OCI-LY7 (cell line): ENCODE measurements at regions not wholly inside any gene's neighbourhood (a gene's known extent, or its start where the extent isn't known, plus 50 kb on each side); places are given as distances from the start of the nearest gene placed in this dataset.

Source experiments
- BruUV-seq: library from RNA; stranded (reverse); fragments of 400-500 nt; replicated peaks from 2 replicates; lab custom pipeline; 2021; lab: Mats Ljungman, UMichigan
- CTCF ChIA-PET: fragments of 300-600 bp; sonication (Branson Sonifier 250); formaldehyde crosslinking; loops from one replicate; lab custom pipeline; 2022; ENCODE audit warnings: antibody characterized with exemption; ENCODE audit not compliant: unreplicated experiment; lab: Charles Lee
- POLR2A ChIA-PET: fragments of 300-600 bp; sonication (Branson Sonifier 250); formaldehyde crosslinking; loops from one replicate; lab custom pipeline; 2022; ENCODE audit warnings: antibody characterized with exemption; lab: Charles Lee
- DNase-seq: peaks from one replicate; pipeline ENCODE4 v3.0.0-alpha.2; 2015; ENCODE audit warnings: low spot score
- H2AFZ ChIP-seq: fragments of 200-600 bp; sonication (generic), shearing (Covaris generic); 2 replicates; pipeline ENCODE4 v1.6.1; 2014; ENCODE audit warnings: mild to moderate bottlenecking, antibody characterized with exemption, low read length, moderate library complexity
- H3K27ac ChIP-seq: fragments of 200-600 bp; sonication (generic); 2 replicates; pipeline ENCODE4 v1.5.1; 2014; ENCODE audit warnings: mixed run types, low read depth, mild to moderate bottlenecking, moderate library complexity, low read length, inconsistent platforms; ENCODE audit not compliant: poor library complexity, severe bottlenecking
- H3K36me3 ChIP-seq: fragments of 200-600 bp; sonication (generic); 2 replicates; pipeline ENCODE4 v1.6.1; 2014; ENCODE audit warnings: mild to moderate bottlenecking, antibody characterized with exemption, low read length, moderate library complexity, mixed read lengths; ENCODE audit not compliant: insufficient read depth
- H3K4me1 ChIP-seq: fragments of 200-600 bp; sonication (generic); 2 replicates; pipeline ENCODE4 v1.5.1; 2014; ENCODE audit warnings: mild to moderate bottlenecking, low read length; ENCODE audit not compliant: insufficient read depth, poor library complexity, severe bottlenecking
- H3K4me2 ChIP-seq: fragments of 200-600 bp; sonication (generic); 2 replicates; pipeline ENCODE4 v1.6.1; 2014; ENCODE audit warnings: mild to moderate bottlenecking, low read length
- H3K4me3 ChIP-seq: fragments of 200-600 bp; sonication (generic); 2 replicates; pipeline ENCODE4 v1.5.1; 2014; ENCODE audit warnings: mild to moderate bottlenecking, low read depth, low read length; ENCODE audit not compliant: poor library complexity, severe bottlenecking
- H3K79me2 ChIP-seq: fragments of 200-600 bp; sonication (generic); 2 replicates; pipeline ENCODE4 v1.6.1; 2016; ENCODE audit warnings: low read depth, mild to moderate bottlenecking, low read length, moderate library complexity, mixed read lengths; ENCODE audit not compliant: insufficient read depth
- H3K9me2 ChIP-seq: fragments of 200-600 bp; sonication (generic); 2 replicates; pipeline ENCODE4 v1.6.1; 2016; ENCODE audit warnings: mild to moderate bottlenecking, low read length, mixed read lengths; ENCODE audit not compliant: insufficient read depth
- H3K9me3 ChIP-seq: fragments of 200-600 bp; sonication (generic); 2 replicates; pipeline ENCODE4 v1.6.1; 2014; ENCODE audit warnings: mild to moderate bottlenecking, mixed run types, low read length, mixed read lengths
- H4K20me1 ChIP-seq: fragments of 200-600 bp; sonication (generic); 2 replicates; pipeline ENCODE4 v1.6.1; 2014; ENCODE audit warnings: mild to moderate bottlenecking, antibody characterized with exemption, low read length, moderate library complexity, mixed read lengths; ENCODE audit not compliant: insufficient read depth
- EZH2phosphoT487 ChIP-seq: fragments of 200-600 bp; sonication (generic); IDR thresholded peaks from 2 replicates; pipeline ENCODE4 v1.6.1; 2018; ENCODE audit warnings: low read depth, borderline replicate concordance, mild to moderate bottlenecking, mixed run types, antibody characterized with exemption, low read length, moderate library complexity, mixed read lengths
- intact Hi-C: fragments of 100-400 bp; cut with micrococcal nuclease; formaldehyde crosslinking; loops from one replicate; pipeline ENCODE4 v1.10.0; 2022; ENCODE audit not compliant: unreplicated experiment
- TF ChIP-seq, protein P1 (sequence below): fragments of 200-600 bp; sonication (generic); conservative IDR thresholded peaks from 2 replicates; pipeline ENCODE4 v1.5.1; 2014; ENCODE audit warnings: mild to moderate bottlenecking, antibody characterized with exemption, low read length, moderate library complexity, mixed read lengths

DNA sequence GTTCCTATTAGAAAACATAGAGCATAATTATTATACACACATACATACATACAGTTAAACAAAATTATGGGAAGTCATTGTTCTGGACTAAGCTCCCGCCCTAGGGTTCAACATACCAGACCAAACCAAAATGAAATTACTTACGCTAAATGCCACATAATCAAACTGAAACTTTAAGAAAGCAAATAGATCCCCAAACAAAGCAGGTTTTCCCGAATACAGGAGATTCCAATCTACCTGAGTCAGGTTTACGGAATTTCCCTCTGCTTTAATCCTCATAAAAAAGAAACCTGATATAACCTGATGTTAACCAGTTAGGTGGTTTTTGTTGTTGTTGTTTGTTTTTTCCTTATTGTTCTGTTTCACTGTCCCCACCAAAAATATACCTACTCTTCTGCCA, 1886.9 kb downstream of the NCAM2 start:
- Histone ChIP-seq H3K4me1 (no peaks in the 10 kb centered on the region), H3K9me3 (0 out of 2 replicates have a peak, but pooled peaks cover 7% of the 10 kb centered on the region), H3K4me3 (no peak overlapping the region), H3K79me2 (no peaks in the 10 kb centered on the region), H3K36me3 (no peaks in the 10 kb centered on the region), H2AFZ (no peak overlapping the region), H3K9me2 (no peaks in the 10 kb centered on the region), H4K20me1 (no peaks in the 10 kb centered on the region), H3K27ac (no peak overlapping the region), H3K4me2 (no peak overlapping the region)
- intact Hi-C loops = no loop called here
- ChIA-PET CTCF (no interaction called here), POLR2A (interaction anchor here (0.6 to 0.7 kb wide), 2 partner anchors 25 to 144 kb away, joined by 4 to 7 read pairs; no protein-coding TSS in a partner anchor)
- no peak for DNase-seq
- BruUV-seq = no TSS peak
- TF ChIP-seq EZH2phosphoT487 = no peak
- TF ChIP-seq, protein P1, sequence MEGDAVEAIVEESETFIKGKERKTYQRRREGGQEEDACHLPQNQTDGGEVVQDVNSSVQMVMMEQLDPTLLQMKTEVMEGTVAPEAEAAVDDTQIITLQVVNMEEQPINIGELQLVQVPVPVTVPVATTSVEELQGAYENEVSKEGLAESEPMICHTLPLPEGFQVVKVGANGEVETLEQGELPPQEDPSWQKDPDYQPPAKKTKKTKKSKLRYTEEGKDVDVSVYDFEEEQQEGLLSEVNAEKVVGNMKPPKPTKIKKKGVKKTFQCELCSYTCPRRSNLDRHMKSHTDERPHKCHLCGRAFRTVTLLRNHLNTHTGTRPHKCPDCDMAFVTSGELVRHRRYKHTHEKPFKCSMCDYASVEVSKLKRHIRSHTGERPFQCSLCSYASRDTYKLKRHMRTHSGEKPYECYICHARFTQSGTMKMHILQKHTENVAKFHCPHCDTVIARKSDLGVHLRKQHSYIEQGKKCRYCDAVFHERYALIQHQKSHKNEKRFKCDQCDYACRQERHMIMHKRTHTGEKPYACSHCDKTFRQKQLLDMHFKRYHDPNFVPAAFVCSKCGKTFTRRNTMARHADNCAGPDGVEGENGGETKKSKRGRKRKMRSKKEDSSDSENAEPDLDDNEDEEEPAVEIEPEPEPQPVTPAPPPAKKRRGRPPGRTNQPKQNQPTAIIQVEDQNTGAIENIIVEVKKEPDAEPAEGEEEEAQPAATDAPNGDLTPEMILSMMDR = no peak

DNA sequence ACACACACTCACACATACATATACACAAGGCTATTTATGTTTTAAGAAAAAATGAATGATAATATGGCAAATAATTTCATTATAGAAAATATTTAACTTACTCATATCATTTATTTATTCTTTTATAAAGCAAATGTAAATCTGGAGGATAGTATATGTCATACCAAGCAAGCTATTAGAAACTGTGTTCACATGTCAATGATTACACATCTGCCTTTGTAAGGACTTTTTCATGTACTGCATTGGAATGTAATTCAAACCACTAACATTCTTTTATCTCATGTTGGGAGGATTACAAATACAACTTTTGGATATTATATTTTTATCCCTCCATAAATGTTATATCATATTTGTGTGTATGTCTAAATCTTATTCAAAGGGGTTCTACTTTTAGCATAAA, 1887.4 kb downstream of the NCAM2 start:
- Histone ChIP-seq H3K27ac (no peak overlapping the region), H3K79me2 (no peaks in the 10 kb centered on the region), H3K4me3 (no peak overlapping the region), H2AFZ (no peak overlapping the region), H4K20me1 (no peaks in the 10 kb centered on the region), H3K4me2 (no peak overlapping the region), H3K9me3 (0 out of 2 replicates have a peak, but pooled peaks cover 7% of the 10 kb centered on the region), H3K9me2 (no peaks in the 10 kb centered on the region), H3K4me1 (no peaks in the 10 kb centered on the region), H3K36me3 (no peaks in the 10 kb centered on the region)
- TF ChIP-seq, protein P1 = no peak
- TF ChIP-seq EZH2phosphoT487 = no peak
- BruUV-seq = no TSS peak
- CTCF ChIA-PET = no interaction called here
- POLR2A ChIA-PET = interaction anchor here (0.6 to 0.7 kb wide), 2 partner anchors 25 to 144 kb away, joined by 4 to 7 read pairs; no protein-coding TSS in a partner anchor
- intact Hi-C loops = no loop called here
- no peak for DNase-seq

DNA sequence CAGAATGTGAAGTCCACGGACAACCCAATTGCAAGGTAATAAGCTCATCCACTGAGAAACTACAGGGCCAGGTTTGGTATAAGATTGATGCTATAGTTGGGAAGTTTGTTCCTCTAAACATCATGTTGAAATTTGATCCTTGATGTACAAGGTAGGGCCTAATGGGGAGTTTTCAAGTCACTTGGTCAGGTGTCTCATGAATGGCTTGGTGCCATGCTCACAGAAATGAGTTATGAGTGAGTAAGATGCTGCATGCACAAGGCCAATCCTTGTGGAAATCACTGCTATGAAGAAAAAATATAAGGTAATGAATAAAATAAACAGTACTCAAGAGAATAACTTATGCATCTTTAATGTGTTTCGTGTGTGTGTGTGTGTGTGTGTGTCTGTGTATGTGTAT, 1891.2 kb downstream of the NCAM2 start:
- ChIA-PET CTCF (no interaction called here), POLR2A (interaction anchor here (0.6 kb wide), 1 partner anchor 12 kb away, joined by 3 read pairs; no protein-coding TSS in a partner anchor)
- H3K4me3 ChIP-seq = no peak overlapping the region
- no peaks in the 10 kb centered on the region for H4K20me1 ChIP-seq
- peaks cover 19% of the 10 kb centered on the region; the same call in 1 of the 2 replicates for H3K9me3 ChIP-seq
- intact Hi-C loops = no loop called here
- no peak overlapping the region for H3K4me2 ChIP-seq
- no peaks in the 10 kb centered on the region for H3K4me1 ChIP-seq
- no peak overlapping the region for H3K27ac ChIP-seq
- TF ChIP-seq, protein P1 = no peak
- no peak for TF ChIP-seq EZH2phosphoT487
- H3K36me3 ChIP-seq = no peaks in the 10 kb centered on the region
- H3K79me2 ChIP-seq = no peaks in the 10 kb centered on the region
- DNase-seq = no peak
- H2AFZ ChIP-seq = no peak overlapping the region
- no peaks in the 10 kb centered on the region for H3K9me2 ChIP-seq
- no TSS peak for BruUV-seq
